WI38 (cell line): ENCODE measurements at regions not wholly inside any gene's neighbourhood (a gene's known extent, or its start where the extent isn't known, plus 50 kb on each side); places are given as distances from the start of the nearest gene placed in this dataset.

Experiments used
- H3K4me3 ChIP-seq: 2 replicates; pipeline ENCODE4 v1.5.1; 2011; ENCODE audit warnings: low read depth, mild to moderate bottlenecking, control low read depth, low read length
- TF ChIP-seq, protein P1 (sequence below): IDR thresholded peaks from 2 replicates; pipeline ENCODE4 v1.5.1; 2012; ENCODE audit warnings: low read depth, mild to moderate bottlenecking, control low read depth, low read length

DNA sequence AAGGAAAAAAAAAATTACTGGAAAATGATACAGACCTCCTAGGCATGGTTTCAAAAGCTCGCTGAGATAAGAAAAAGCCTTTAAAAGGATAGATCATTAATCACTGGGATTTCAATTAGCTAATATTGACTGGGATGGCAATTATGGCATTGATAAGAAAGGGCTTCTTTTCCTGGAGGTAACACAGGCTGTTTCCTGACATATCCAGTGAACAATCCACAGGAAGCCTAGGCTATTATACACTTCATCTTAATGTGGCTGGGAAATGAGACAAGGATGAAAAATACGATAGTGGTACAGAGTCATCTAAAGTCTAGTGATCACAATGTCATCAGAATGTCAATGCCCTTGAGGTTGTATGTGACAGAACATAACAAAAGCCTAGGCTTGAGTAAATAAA is 1579.3 kb downstream of the C4orf33 start:
- TF ChIP-seq, protein P1, sequence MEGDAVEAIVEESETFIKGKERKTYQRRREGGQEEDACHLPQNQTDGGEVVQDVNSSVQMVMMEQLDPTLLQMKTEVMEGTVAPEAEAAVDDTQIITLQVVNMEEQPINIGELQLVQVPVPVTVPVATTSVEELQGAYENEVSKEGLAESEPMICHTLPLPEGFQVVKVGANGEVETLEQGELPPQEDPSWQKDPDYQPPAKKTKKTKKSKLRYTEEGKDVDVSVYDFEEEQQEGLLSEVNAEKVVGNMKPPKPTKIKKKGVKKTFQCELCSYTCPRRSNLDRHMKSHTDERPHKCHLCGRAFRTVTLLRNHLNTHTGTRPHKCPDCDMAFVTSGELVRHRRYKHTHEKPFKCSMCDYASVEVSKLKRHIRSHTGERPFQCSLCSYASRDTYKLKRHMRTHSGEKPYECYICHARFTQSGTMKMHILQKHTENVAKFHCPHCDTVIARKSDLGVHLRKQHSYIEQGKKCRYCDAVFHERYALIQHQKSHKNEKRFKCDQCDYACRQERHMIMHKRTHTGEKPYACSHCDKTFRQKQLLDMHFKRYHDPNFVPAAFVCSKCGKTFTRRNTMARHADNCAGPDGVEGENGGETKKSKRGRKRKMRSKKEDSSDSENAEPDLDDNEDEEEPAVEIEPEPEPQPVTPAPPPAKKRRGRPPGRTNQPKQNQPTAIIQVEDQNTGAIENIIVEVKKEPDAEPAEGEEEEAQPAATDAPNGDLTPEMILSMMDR: no peak
- no peak overlapping the region for H3K4me3 ChIP-seq

DNA sequence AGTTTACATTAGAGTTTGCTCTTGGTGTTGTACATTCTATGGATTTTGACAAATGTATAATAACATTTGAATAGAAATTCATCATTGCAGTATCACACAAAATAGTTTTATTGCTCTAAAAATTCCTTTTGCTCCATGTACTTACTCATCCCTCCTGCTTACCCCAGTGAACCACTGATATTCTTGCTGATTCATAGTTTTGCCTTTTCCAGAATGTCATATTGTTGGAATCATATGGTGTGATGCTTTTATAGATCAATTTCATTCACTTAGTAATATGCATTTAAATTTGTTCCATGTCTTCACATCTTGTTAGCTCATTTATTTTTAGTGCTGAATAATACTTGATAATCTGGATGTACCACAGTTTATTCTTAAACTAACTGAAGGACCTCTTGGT is 1593.2 kb downstream of the C4orf33 start:
- H3K4me3 ChIP-seq: no peak overlapping the region
- TF ChIP-seq, protein P1: no peak

DNA sequence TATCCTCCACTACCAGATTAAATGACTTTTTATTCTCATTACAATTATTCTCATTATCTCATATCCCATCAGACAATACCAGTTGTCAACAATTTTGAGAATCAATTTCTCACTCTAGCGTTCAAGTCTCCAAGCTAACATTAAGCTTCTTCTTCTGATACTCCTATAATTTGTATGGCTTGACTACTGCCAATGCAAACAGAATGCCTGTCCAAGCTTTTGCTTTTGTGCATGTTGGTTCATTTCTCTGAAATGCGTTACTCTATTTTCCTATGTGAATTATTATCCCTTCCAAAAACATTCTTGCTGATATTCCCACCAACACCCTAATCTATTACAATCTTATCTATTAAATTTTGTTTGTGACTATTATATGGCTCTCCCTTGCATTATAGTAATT is 1602.3 kb downstream of the C4orf33 start:
- TF ChIP-seq, protein P1: no peak
- no peak overlapping the region for H3K4me3 ChIP-seq

DNA sequence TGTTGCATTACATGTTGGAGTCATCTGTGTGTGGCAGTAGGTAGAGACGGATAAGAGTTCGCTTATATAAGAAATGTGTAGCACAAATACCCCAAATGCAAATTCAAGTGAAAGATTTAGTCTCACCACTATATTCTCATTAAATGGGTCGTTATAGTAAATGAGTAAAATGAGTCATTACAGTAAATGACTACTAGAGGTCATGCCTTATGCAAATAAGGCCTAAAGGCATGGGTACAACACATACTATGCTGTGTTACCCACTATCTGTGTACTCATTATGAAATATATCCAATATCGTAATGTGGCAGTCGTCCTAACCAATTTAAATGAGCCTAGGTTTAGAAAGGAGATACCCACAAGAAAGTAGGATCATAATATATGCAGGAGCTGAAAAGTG is 1603.1 kb downstream of the C4orf33 start:
- no peak overlapping the region for H3K4me3 ChIP-seq
- TF ChIP-seq, protein P1: no peak

DNA sequence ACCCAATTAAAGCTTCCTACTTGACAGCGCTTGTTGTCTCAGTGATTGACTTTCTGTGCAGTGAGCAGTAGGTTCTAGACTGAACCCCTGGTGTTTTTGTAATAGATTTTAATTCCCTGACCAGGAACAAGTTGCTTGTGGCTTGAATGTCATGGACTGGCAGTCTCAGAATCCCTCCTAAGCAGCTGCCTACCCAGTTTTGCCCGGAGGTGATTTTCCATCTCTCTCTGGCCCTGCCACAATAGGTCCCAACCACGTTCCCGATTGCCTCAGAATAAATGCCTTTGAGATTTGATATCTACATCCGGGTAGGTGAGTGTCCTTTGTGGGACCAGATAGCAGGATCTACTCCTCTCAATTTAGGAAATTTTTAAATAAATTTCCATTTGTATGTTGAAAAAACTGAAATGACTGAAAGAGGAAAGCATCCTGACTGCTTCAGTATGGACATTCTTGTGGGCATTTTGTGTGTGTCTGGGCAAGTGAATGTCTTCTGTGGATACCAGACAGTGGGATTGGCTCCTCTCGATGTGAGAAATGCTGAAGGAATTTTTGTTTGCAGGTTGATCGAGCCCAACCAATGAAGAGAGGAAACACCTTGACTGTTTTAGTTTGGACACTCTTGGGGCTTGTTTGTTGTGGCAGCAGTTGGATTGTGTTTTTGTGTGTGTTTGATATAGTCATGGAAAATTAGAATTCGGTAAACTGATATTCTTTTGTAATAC is 1607.4 kb downstream of the C4orf33 start:
- H3K4me3 ChIP-seq: no peak overlapping the region
- TF ChIP-seq, protein P1: no peak

DNA sequence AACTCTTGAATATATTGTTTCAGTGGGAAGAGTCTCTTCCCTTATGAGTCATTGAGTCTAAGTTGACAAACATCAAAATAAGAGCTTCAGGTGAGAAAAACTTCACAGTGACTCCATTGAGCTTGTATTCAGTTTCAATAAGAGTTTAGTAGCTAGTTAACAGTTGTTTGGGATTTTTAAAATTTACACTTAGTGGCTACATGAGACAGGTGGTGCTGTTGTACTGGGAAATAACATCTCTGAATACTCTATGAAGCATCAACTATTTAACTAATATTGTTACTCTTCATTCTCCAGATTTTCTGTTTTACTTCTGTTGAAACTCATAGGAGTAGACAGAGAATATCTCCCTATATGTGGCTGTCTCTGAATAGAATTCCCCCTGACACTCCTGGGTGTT is 1609.1 kb downstream of the C4orf33 start:
- no peak overlapping the region for H3K4me3 ChIP-seq
- TF ChIP-seq, protein P1: no peak

DNA sequence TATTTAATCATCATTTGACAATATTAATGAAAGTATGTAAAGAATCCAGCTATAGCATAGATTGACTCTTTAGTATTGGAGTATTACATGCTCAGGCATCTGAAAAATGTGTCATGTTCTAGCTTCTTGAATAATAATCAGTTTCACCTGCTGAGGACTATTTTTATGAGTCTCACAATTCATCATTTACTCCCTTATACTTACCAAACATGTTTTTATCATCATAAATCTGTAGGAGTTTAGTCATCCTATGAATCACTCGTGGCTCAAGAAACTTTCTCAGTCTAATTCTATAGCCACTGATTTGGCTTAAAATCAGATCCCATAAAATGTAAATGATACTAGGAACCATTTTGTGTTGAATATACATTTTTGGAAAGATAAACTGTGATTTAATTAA is 1616.1 kb downstream of the C4orf33 start:
- TF ChIP-seq, protein P1: no peak
- H3K4me3 ChIP-seq: no peak overlapping the region
